IPS DF 6.9 (cell line): ENCODE measurements at regions not wholly inside any gene's neighbourhood (a gene's known extent, or its start where the extent isn't known, plus 50 kb on each side); places are given as distances from the start of the nearest gene placed in this dataset.

Source experiments
- DNase-seq: peaks from one replicate; pipeline ENCODE4 v3.0.0-alpha.2; 2013; ENCODE audit warnings: low read depth, low spot score
- H3K27ac ChIP-seq: one replicate; pipeline ENCODE4 v1.5.1; 2013; ENCODE audit warnings: low read length, control low read depth
- H3K27me3 ChIP-seq: 2 replicates; pipeline ENCODE4 v1.6.1; 2013; ENCODE audit warnings: mild to moderate bottlenecking, low read length; ENCODE audit not compliant: control insufficient read depth, insufficient read depth
- H3K36me3 ChIP-seq: 2 replicates; pipeline ENCODE4 v1.6.1; 2013; ENCODE audit warnings: low read length; ENCODE audit not compliant: control insufficient read depth, insufficient read depth
- H3K4me1 ChIP-seq: 2 replicates; pipeline ENCODE4 v1.6.1; 2013; ENCODE audit warnings: low read length; ENCODE audit not compliant: control insufficient read depth, insufficient read depth
- H3K4me3 ChIP-seq: 2 replicates; pipeline ENCODE4 v1.5.1; 2013; ENCODE audit warnings: mild to moderate bottlenecking, low read length
- H3K9me3 ChIP-seq: 2 replicates; pipeline ENCODE4 v1.6.1; 2013; ENCODE audit warnings: low read length, inconsistent platforms; ENCODE audit not compliant: control insufficient read depth, insufficient read depth
- WGBS: extraction: QIAGEN DNeasy Blood & Tissue Kit; methylation state at CpG from one replicate; pipeline ENCODE4 v1.1.7; 2013; ENCODE audit warnings: mixed read lengths, missing lambda C conversion rate; ENCODE audit not compliant: insufficient read length, insufficient coverage; 5-methylcytosine and 5-hydroxymethylcytosine counted together

DNA sequence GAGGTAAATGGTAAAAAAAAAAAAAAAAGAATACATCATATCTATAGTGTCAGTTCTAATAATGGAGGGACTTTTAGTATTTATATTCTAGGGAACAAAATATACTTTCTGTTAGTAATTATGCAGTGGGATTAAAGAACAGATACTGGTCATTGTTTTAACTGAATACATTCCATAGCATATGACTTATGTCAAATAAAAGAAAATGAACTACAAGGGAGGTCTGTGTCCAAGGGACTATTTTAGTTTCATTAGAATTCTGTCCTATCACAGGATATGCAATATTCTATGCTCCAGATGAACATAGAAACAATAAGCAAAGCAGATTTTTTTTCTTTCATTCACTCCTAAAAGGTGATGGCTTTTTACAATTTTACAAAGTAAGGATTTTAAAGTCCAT, 154.2 kb upstream of the ZEB2 start:
- no peak overlapping the region for H3K27ac ChIP-seq
- no peaks in the 10 kb centered on the region for H3K36me3 ChIP-seq
- DNase-seq = no peak
- no peaks in the 10 kb centered on the region for H3K4me1 ChIP-seq
- no peak overlapping the region for H3K4me3 ChIP-seq
- H3K27me3 ChIP-seq = no peaks in the 10 kb centered on the region
- no peaks in the 10 kb centered on the region for H3K9me3 ChIP-seq

DNA sequence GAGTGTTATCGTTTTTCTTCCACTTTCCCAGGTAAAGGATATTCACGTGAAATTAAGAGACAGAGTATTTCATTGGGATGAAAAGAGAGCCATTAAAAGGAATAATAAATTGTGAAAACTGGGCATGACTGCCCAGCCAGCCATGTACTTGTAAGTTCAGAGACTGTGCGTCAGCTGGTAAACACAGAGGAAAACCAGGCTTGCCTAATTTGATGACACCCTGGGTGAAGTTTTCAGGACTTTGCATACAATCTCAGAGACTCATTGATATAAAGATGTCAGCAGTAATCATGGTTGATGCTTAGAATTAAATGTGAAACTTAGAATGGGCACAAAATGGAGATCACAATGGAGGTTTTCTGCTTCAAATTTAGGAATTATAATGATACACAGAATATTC, 153.5 kb upstream of the ZEB2 start:
- Histone ChIP-seq H3K4me1 (no peaks in the 10 kb centered on the region), H3K27me3 (no peaks in the 10 kb centered on the region), H3K4me3 (no peak overlapping the region), H3K27ac (no peak overlapping the region), H3K9me3 (no peaks in the 10 kb centered on the region), H3K36me3 (no peaks in the 10 kb centered on the region)
- no peak for DNase-seq
- no CpG with 5 or more reads among the region's 3 CpGs for WGBS

DNA sequence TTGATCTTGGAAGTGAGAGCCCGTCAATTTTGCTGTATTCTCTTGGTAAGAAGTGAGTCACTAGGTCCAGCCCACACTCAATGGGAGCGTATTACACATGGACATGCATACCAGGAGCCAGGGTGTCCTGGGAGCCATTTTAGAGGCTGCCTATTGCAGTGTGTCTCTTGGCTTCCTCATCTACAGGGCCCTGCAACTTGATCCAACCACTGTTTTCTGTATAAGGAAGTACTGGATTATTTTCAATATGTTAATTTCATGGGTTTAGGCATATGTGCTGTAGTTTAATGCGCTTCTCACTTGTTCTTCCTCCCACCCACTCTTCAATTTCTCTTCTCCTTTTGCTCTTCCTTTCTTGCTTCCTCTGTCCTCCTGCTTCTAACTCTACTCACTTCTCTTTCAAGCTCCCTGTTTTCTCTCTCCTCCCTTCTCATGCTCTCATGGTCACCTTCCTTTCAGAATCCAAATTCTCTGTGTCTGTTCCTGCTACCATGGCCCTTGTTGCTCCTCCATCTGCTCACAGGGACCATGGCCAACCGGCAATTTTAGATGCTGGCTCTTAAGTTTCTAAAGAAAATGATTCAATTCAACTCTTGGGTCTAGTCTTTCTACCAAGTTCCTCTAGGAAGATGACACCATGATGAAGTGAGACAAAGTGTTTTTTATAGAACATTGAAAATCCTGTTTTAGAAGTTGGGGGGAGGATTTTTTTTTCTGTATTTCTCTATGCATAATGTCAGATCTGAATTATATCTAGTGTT, 152.0 kb upstream of the ZEB2 start:
- no peaks in the 10 kb centered on the region for H3K36me3 ChIP-seq
- no peak for DNase-seq
- no peaks in the 10 kb centered on the region for H3K9me3 ChIP-seq
- no CpG with 5 or more reads among the region's 4 CpGs for WGBS
- H3K4me1 ChIP-seq = no peaks in the 10 kb centered on the region
- no peak overlapping the region for H3K27ac ChIP-seq
- no peak overlapping the region for H3K4me3 ChIP-seq
- no peaks in the 10 kb centered on the region for H3K27me3 ChIP-seq

DNA sequence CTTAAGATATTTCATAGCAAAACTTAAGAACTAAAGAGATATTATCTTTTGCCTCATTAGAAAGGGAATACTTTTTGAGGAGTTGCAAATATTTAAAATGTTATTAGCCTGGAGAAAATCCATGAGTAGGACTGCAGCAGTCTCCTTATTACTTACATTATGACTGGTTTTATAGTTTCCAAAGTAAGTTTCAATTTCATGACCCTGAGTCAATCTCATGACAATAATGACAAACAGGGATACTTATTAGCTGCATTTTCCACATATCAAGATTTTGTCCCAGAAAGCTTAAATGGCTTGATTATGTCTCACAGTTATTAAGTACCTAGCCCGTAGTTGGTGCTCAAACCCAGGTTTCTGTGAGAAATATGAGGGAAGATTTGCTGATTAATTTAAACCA, 150.8 kb upstream of the ZEB2 start:
- Histone ChIP-seq H3K9me3 (no peaks in the 10 kb centered on the region), H3K4me1 (no peaks in the 10 kb centered on the region), H3K4me3 (no peak overlapping the region), H3K36me3 (no peaks in the 10 kb centered on the region), H3K27me3 (no peaks in the 10 kb centered on the region), H3K27ac (no peak overlapping the region)
- DNase-seq = no peak
- no CpG with 5 or more reads among the region's 1 CpG for WGBS

DNA sequence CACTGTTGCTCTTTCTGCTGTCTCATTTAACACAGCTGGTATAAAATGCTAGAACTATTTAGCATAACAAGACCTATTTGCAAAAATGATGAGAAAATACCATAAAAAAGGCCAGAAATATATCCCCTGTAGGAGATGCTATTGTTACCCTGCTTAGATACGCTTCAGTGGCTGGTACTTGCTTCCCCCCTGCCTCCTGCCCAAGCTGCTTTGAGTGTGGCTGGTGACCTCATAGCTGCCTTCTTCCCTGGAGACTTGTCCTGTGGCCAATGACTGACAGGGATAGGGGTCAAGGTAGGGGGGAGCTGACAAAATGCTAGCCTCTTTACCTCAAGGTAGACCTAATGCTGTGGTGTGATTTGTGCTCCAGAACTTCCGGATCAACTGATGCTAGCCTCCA, 150.2 kb upstream of the ZEB2 start:
- WGBS = no CpG with 5 or more reads among the region's 2 CpGs
- Histone ChIP-seq H3K27me3 (no peaks in the 10 kb centered on the region), H3K4me1 (no peaks in the 10 kb centered on the region), H3K4me3 (no peak overlapping the region), H3K27ac (no peak overlapping the region), H3K9me3 (no peaks in the 10 kb centered on the region), H3K36me3 (no peaks in the 10 kb centered on the region)
- DNase-seq = no peak

DNA sequence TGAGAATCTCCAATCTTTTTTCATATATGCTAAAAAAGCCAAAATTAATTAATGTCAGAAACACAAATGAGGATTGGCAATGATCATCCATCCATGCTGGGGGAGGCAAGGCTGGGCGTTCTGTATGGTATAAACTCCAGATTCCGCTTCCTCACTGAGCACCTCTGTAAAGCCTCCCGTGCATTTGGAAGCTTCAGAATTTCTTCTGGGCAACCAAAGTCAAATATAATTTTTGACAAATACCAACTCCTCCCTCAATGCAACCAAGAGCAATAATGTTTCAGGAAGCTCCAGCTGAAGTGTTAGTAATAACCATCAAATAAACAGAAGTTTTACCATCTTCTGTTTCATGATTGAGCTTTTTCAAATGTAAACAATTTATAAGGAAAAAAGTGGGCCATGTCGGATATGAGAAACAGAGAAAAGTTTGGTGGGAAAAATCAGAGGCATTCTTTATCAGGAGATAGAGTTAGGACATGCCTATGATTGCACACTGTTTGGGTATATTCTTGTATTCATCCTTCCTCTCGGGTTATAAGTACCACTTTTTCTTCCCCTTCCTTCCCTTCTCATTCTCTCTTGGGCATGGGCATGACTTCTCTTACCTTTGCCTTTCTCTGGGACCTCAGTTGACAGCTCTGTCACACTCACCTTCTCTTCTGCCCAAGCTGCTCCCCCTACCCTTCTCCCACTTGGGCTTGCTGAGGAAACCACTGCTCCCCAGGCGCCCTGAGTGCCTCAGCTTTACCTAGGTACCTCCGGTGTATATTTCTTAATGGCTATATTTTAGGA, 149.5 kb upstream of the ZEB2 start:
- Histone ChIP-seq H3K27me3 (no peaks in the 10 kb centered on the region), H3K4me3 (no peak overlapping the region), H3K9me3 (no peaks in the 10 kb centered on the region), H3K36me3 (no peaks in the 10 kb centered on the region), H3K4me1 (0 out of 2 replicates have a peak, but pooled peaks cover 2% of the 10 kb centered on the region), H3K27ac (no peak overlapping the region)
- DNase-seq = no peak
- WGBS = no CpG with 5 or more reads among the region's 7 CpGs

DNA sequence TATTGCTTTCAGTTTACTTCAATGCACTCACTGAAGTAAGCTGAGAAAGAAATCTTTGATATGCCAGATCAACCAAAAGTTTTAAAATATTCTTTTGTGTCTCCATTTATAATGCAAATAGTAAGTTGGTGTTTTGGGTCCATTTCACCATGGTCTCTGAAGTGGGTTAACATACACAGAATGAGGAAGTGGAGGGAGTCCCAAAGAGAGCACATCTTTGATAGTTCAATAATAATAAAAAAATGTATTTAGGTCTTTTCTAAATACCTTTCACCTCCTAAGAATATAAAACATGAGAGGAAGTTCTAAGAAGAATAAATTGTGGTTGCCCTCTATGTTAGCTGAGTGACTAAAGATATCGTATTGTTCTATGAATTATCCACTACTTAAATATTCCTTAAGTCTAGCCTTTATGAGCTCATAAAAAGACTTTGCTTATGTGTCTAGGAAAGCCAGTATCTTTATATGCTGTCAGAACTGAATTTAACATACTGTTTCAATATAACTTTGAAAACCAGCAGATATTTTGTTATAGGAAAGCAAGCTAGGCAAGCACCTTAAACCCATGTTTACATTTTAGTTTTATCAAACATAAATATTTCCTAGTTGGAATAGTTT, 148.7 kb upstream of the ZEB2 start:
- Histone ChIP-seq H3K27me3 (no peaks in the 10 kb centered on the region), H3K9me3 (no peaks in the 10 kb centered on the region), H3K36me3 (no peaks in the 10 kb centered on the region), H3K4me3 (no peak overlapping the region), H3K4me1 (0 out of 2 replicates have a peak, but pooled peaks cover 2% of the 10 kb centered on the region), H3K27ac (no peak overlapping the region)
- no peak for DNase-seq
- WGBS = no CpG with 5 or more reads among the region's 1 CpG

DNA sequence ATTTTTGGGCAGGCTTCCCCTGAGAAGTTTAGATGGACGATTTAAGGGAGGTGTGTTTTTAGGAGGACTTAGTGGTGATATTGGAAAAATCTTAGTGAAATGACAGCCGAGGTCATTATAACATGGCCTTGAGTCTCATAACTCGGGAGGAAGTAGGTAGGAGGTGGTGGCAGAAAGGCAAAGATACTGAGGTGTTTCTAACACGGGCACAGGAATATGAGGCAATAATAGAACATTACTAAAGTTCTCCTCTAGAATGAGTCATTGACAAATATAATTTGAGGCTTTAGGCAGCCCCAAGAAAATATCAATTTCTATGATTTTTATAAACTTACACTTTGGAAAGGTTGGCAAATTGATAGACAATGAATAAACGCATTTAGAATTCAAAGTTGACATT, 146.1 kb upstream of the ZEB2 start:
- Histone ChIP-seq H3K27me3 (no peaks in the 10 kb centered on the region), H3K9me3 (no peaks in the 10 kb centered on the region), H3K27ac (no peak overlapping the region), H3K4me1 (0 out of 2 replicates have a peak, but pooled peaks cover 2% of the 10 kb centered on the region), H3K4me3 (no peak overlapping the region), H3K36me3 (no peaks in the 10 kb centered on the region)
- no peak for DNase-seq
- WGBS = no CpG with 5 or more reads among the region's 5 CpGs

DNA sequence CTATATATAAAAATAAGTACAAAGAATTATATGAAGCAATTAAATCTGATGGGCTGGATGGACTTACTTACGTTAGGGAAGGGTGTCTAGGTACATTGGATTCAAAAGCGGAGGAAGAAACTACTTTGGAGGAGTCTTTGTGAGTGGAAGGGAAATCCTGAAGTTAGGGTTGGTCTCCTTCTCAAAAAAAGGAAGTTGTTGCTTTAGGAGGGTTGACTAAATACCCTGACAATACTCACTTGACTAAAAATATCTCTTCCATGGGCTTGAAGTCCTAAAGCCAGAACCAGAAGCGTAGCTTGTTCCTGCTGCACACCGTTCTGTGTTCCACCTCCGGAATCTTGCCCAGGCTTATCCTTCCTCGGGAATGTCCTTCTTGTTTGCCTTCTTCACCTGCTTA, 143.3 kb upstream of the ZEB2 start:
- no peaks in the 10 kb centered on the region for H3K27me3 ChIP-seq
- H3K4me3 ChIP-seq = no peak overlapping the region
- no peak for DNase-seq
- H3K9me3 ChIP-seq = no peaks in the 10 kb centered on the region
- H3K4me1 ChIP-seq = 0 out of 2 replicates have a peak, but pooled peaks cover 2% of the 10 kb centered on the region
- H3K36me3 ChIP-seq = no peaks in the 10 kb centered on the region
- no peak overlapping the region for H3K27ac ChIP-seq
- WGBS = no CpG with 5 or more reads among the region's 6 CpGs

DNA sequence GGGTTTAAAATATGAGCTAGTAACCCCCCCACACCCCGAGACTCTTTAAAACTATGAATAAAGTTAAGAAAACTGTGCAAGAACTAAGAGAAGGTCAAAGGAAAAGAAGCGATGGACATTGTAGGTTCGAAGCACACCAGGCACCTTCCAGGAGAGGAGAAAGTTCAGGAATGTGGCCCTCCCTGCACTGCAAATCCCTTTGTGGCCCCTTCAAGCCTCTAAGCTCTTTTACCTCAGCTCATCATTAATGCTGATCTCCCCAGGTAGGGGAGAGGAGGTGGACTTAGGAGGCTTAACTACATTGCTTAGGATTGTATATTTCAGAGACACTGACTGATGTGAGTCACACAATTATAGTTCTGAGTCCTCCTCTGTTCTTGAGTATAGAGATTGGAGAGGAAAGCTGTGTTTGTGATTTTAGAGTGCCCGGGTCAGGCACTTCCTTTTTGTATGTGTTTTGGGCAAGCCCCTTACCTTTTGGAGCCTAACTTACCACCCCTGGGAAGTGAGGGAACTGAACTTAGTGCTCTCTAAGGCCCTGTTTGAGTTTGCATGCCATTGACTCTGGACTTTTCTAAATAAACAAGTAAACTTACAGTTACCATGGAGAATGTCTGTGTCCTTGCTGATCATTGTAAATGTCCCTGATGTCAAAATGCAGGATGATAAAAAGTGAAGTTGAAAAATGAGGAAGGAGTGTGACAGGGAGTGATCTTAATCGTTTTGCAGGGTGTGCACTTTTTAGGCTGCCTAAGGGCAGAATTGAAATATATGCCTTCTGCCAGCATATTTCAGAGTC, 140.8 kb upstream of the ZEB2 start:
- no peak for DNase-seq
- no peak overlapping the region for H3K27ac ChIP-seq
- WGBS = no CpG with 5 or more reads among the region's 5 CpGs

More for the DNA sequence above, 140.8 kb upstream of the ZEB2 start:
- no peaks in the 10 kb centered on the region for H3K36me3 ChIP-seq
- H3K27me3 ChIP-seq = no peaks in the 10 kb centered on the region
- no peak overlapping the region for H3K4me3 ChIP-seq
- 0 out of 2 replicates have a peak, but pooled peaks cover 2% of the 10 kb centered on the region for H3K4me1 ChIP-seq
- no peaks in the 10 kb centered on the region for H3K9me3 ChIP-seq
